ENCODE measurements at regions not wholly inside any gene's neighbourhood (a gene's known extent, or its start where the extent isn't known, plus 50 kb on each side); places are given as distances from the start of the nearest gene placed in this dataset.

- no peak for DNase-seq (ENCODE audit: low read depth)
Measured at GRCh38 chr13:40077396-40078027, 422.1 kb downstream of the COG6 start.

- DNase-seq (ENCODE audit: low read depth) = no peak
Measured at GRCh38 chr13:40079721-40080120, 424.3 kb downstream of the COG6 start.

DNA sequence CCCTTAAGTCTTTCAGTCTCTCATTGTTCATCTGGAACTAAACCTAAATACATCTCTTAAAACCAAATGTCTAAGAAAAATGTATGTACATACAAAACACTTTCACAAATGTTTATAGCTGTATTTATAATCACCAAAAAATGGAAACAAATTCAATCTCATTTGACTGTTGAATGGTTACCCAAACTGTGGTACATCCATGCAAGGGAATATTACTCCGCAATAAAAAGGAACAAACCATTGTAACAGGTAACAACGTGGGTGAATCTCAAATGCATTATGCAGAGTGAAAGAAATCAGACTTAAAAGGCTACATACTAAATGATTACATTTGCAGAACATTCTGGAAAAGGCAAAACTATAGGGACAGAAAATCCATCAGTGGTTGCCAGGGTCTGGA, 425.2 kb downstream of the COG6 start:
- no peak for DNase-seq (ENCODE audit: low read depth)

DNA sequence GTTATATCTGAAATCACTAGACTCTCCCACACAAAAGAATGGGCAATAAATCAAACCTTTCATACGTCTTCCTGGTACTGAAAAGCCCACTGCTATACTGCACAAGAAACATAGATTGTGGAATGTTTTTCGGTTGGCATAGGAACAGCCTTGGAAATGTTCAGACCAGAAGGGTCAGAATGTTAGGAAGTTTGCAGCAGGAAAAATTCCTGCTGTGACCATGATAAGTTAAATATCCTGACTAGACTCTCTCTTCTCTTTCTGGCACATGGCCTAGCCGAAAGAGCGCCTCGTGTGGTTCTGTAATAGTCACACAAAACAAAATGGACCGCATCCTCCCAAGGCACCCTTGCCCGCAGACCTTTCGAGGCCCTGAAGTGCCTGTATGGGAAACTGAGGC, 427.2 kb downstream of the COG6 start:
- DNase-seq (ENCODE audit: low read depth) = no peak

GRCh38 chr13:40083841-40084240, 428.4 kb downstream of the COG6 start:
- DNase-seq (ENCODE audit: low read depth) = no peak

DNA sequence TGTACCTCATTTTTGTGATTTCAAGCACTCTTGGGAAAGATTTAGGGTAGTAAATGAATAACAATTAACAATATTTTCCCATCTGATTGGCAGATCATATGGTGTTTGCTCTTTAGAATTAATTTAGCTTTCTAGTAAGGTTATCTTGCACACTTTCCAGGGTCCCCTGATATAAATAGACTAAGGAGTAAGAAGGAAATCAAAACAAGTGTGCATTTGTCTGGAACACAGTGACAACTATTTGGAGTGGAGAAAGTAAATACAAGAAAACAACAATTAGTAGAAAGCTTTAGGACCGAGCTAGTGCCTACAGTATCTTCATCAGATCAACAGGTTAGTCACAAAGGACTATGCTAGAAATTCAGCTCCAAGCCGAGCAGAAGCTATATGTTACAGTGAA, 429.5 kb downstream of the COG6 start:
- DNase-seq (ENCODE audit: low read depth) = no peak

DNA sequence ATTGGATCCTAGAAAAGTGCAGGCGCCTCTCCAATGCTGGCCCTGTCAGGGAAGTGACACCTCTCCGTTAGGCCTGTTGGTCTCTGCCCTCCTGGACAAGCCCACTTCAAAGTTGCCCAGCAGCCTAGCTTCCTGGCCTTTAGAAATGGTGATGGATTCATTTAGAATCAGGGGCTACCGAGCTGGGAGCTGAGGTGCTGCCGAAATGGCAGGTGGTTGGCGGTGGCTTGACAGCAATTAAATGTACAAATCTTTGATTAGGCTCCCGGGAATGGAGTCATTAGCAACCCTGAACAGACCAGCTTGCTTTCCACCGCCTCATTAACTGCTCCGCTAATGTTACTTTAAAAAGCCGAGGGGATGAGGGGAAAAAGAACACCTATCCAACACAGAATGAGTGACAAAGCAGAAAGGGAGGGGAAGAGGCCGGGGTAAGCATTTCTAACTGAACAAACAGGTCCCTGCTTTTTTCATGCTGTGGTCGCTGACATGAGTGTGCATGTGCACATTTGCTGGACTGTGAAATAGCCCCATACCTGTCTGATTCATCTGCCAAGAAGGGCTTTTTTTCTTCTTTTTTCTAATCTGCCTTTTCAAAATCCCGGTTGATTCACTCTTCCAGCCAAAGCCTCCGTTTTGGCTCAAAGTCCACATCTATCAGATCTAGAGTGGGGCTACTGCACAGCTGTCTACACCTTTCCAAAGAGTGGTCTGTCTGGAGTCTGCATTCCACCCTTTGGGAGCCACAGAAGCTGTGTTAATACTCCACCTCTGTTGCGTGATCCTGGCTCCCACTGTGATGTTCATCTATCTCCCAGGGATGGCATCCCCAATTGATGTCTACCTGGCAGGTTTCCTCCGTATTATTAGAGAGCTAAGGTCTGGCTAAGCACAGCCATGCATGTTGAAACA, 431.9 kb downstream of the COG6 start:
- DNase-seq (ENCODE audit: low read depth) = no peak

- no peak for DNase-seq (ENCODE audit: low read depth)
Measured at GRCh38 chr13:40094056-40094455, 438.6 kb downstream of the COG6 start.

DNA sequence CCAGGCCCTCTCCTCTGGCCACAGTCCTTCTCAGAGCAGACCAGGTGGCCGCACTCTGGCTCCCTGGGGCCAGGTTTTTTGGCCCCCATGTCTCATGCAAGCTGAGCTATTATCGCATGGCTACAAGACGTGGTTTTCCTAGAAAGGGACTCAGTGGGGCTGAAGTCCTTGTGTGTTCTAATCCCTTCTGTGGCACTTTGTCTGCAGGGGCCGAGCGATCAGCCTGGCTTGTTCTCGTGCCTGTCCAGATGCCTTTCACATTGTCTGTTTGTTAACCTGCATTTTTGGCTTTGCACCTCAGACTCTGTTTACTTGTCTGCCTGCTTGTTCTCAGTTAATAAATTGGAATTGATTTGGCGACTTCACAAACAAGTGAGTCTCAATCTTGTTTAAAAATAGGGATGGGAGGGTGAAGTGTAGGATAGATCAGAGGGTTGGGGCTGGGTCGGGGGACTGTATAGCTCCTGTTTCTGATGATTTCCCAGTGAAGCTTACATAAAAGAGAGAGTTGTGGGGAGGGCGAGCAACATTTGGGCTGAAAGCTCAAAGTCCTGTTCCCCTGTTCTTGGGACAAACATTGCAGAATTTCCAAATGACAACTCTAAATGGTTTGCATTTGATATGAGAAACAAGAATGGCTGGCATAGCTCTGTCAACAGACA, 440.4 kb downstream of the COG6 start:
- no peak for DNase-seq (ENCODE audit: low read depth)

- DNase-seq (ENCODE audit: low read depth) = no peak
Measured at GRCh38 chr13:40096357-40096901, 441.0 kb downstream of the COG6 start.

DNA sequence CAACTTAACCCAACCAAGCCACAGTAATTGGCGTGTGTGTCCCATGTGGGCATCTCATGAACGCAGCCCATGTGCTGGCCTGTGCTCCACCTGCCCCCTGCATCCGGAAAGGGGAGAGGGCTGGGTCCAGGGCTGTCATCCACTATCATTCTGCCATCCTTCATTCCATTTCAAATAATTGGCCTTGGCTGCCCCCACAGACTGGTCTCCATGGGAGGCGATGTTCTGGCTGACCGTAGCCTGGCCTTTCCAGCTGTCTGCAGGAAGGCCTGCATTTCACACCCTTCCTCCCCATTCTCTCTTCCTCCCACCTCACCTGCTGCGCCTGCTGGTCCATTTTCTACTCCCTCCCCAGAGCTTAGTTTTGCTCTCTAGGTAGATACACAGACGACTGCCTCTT, 442.8 kb downstream of the COG6 start:
- DNase-seq (ENCODE audit: low read depth) = no peak

DNA sequence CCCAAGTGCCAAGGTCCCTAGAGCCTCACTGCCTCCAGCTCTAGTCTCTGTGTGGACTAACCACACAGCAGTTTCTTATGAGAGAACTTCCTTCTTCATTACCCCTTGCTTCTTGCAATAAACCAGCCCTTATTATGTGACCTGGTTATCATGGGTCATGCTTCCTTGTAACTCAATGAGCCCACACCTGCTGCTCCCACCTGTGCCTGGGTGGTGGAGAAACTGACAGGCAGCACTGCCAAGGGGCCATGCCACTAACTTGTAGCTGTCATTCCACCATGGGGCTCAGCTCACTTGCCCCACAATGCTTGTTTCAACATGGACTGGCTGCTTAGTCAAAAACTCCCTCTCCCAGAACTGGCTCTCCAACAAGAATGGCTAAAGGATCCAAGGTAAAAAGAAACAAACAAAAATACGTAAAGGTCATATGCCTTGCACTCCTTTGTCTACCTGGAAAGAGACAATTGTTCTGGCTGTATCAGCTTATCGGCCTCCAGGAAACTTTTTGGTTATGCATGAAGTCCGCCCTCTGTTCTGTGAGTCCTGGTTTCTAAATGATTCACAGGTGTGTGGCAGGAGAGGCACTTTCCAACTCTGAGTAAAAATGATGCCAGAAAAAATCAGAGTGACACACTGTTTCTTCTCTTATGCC, 446.4 kb downstream of the COG6 start:
- DNase-seq (ENCODE audit: low read depth) = no peak

GRCh38 chr13:40102360-40102727, 446.9 kb downstream of the COG6 start:
- no peak for DNase-seq (ENCODE audit: low read depth)

DNA sequence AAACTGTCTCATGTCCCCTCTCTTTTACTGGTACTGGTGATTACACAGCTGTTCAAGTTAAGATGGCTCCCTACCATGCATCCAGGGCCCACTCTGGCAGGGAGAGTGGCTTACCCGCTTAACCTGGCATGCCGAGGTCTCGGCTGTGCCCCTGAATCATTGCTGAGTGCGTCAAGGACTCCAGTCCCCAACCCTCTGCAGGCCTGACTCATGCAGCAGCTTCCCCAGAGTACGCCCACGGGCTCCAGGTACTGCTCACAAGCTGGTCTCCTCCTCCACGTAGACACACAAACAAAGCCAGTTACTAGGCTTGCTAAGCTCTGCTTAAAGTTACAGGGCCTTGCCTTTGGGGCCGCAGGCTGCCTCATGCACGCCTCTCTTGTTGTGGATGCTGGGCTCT, 447.4 kb downstream of the COG6 start:
- no peak for DNase-seq (ENCODE audit: low read depth)

GRCh38 chr13:40103864-40104263, 448.4 kb downstream of the COG6 start:
- no peak for DNase-seq (ENCODE audit: low read depth)

- no peak for DNase-seq (ENCODE audit: low read depth)
Measured at GRCh38 chr13:40105231-40105630, 449.8 kb downstream of the COG6 start.

- no peak for DNase-seq (ENCODE audit: low read depth)
Measured at GRCh38 chr13:40109351-40109844, 453.9 kb downstream of the COG6 start.

GRCh38 chr13:40113643-40114304, 458.3 kb downstream of the COG6 start:
- DNase-seq (ENCODE audit: low read depth) = no peak

DNA sequence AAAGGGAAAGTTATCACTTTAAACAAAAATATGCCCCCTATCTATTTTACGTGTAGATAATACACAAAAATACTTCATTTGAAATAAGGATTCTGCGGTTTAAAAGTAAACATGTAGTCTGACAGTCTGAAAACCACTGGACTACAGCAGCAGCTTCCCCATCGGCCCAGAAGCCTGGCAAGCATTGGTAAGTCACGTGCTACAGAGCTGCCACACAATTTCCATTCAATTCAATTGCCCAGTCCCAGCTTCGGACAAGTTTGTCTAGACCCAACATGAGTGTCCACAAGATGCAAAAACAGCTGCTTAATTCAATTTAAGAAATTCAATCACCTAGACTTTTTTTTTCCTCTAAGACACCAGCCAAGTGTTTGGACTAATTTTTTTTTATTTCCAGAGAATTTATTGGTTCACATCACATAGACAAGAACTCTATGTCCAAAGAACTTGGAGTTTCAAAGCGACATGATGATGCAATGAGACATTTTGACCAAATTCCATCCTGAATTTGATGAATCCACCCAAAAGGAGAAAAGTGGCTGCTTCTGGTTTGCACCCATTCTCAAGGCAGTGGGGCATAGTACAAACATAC, 458.9 kb downstream of the COG6 start:
- DNase-seq (ENCODE audit: low read depth) = no peak

GRCh38 chr13:40115426-40115825, 460.0 kb downstream of the COG6 start:
- no peak for DNase-seq (ENCODE audit: low read depth)

- no peak for DNase-seq (ENCODE audit: low read depth)
Measured at GRCh38 chr13:40116008-40116407, 460.5 kb downstream of the COG6 start.
